ENCODE measurements at regions not wholly inside any gene's neighbourhood (a gene's known extent, or its start where the extent isn't known, plus 50 kb on each side); places are given as distances from the start of the nearest gene placed in this dataset.

DNA sequence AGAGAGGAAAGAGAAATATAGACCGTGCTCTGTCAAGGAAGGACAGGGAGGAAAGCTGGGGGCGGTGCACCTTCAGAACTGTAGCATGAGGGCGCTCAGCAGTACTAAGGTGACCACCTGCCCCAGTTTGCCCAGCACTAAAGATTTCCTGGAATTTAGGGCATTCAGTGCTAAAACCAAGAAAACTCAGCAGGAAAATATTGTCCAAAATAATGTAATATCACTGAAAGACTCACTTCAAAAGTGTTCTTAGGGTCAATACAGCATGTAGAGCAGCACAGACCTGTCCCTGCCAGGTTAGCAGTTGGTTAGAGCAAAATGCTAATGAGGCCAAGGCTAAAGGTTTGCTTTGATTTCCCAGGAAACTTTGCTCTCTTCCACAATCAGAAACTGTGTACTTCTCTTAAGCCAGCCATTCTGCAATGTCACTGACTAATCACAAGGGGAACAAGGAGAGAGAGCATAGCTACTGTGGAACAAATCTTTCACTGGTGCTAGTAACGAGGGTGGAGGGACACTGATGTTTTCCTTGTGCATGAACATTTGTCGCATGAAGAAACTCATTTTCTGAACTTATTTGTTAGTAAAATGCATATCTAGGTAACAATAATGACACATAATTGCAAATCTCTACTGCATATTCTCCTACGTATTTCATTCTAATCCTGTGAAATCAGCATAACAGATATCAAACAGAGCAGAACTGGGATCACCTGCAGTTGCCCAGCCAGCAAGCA lies 53.0 kb upstream of the GRAMD2B start (continued):
- TF ChIP-seq FOSL2 (CRISPR knock-in tag; IDR thresholded peaks at IDR 0.05) (peak; percentile 36; the same call in 1 of the 2 replicates), EED (CRISPR knock-in tag; IDR thresholded peaks at IDR 0.05) (no peak), IKZF4 (CRISPR knock-in tag; IDR thresholded peaks at IDR 0.05; ENCODE audit: borderline replicate concordance, low read depth, not compliant biosample characterization) (no peak), GLI4 (CRISPR knock-in tag; IDR thresholded peaks at IDR 0.05; ENCODE audit: borderline replicate concordance) (no peak), DPF2 (CRISPR knock-in tag; IDR thresholded peaks at IDR 0.05; ENCODE audit: borderline replicate concordance, low read depth) (peak; percentile 29; the same call in 1 of the 2 replicates), ZNF75D (CRISPR knock-in tag; IDR thresholded peaks at IDR 0.05; ENCODE audit: borderline replicate concordance) (no peak), MYNN (CRISPR knock-in tag; IDR thresholded peaks at IDR 0.05; ENCODE audit: low read depth) (no peak), KLF6 (CRISPR knock-in tag; IDR thresholded peaks at IDR 0.05) (no peak), THAP11 (CRISPR knock-in tag; IDR thresholded peaks at IDR 0.05) (peak; percentile 44), ZNF720 (CRISPR knock-in tag; IDR thresholded peaks at IDR 0.05) (no peak), KDM5B (CRISPR knock-in tag; IDR thresholded peaks at IDR 0.05; ENCODE audit: borderline replicate concordance) (no peak), NFKBIZ (CRISPR knock-in tag; IDR thresholded peaks at IDR 0.05) (no peak), ZNF605 (CRISPR knock-in tag; IDR thresholded peaks at IDR 0.05) (no peak), KLF16 (CRISPR knock-in tag; IDR thresholded peaks at IDR 0.05) (no peak), ZSCAN9 (CRISPR knock-in tag; IDR thresholded peaks at IDR 0.05; ENCODE audit: borderline replicate concordance) (0 out of 2 replicates have a peak, but pooled peaks have one; percentile 11)
- TF ChIP-seq, protein P1, sequence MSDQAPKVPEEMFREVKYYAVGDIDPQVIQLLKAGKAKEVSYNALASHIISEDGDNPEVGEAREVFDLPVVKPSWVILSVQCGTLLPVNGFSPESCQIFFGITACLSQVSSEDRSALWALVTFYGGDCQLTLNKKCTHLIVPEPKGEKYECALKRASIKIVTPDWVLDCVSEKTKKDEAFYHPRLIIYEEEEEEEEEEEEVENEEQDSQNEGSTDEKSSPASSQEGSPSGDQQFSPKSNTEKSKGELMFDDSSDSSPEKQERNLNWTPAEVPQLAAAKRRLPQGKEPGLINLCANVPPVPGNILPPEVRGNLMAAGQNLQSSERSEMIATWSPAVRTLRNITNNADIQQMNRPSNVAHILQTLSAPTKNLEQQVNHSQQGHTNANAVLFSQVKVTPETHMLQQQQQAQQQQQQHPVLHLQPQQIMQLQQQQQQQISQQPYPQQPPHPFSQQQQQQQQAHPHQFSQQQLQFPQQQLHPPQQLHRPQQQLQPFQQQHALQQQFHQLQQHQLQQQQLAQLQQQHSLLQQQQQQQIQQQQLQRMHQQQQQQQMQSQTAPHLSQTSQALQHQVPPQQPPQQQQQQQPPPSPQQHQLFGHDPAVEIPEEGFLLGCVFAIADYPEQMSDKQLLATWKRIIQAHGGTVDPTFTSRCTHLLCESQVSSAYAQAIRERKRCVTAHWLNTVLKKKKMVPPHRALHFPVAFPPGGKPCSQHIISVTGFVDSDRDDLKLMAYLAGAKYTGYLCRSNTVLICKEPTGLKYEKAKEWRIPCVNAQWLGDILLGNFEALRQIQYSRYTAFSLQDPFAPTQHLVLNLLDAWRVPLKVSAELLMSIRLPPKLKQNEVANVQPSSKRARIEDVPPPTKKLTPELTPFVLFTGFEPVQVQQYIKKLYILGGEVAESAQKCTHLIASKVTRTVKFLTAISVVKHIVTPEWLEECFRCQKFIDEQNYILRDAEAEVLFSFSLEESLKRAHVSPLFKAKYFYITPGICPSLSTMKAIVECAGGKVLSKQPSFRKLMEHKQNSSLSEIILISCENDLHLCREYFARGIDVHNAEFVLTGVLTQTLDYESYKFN (CRISPR knock-in tag; conservative IDR thresholded peaks at IDR 0.05): peak; percentile 80
- TF ChIP-seq, protein P2, sequence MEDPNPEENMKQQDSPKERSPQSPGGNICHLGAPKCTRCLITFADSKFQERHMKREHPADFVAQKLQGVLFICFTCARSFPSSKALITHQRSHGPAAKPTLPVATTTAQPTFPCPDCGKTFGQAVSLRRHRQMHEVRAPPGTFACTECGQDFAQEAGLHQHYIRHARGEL (CRISPR knock-in tag; IDR thresholded peaks at IDR 0.05): no peak
- TF ChIP-seq, protein P3, sequence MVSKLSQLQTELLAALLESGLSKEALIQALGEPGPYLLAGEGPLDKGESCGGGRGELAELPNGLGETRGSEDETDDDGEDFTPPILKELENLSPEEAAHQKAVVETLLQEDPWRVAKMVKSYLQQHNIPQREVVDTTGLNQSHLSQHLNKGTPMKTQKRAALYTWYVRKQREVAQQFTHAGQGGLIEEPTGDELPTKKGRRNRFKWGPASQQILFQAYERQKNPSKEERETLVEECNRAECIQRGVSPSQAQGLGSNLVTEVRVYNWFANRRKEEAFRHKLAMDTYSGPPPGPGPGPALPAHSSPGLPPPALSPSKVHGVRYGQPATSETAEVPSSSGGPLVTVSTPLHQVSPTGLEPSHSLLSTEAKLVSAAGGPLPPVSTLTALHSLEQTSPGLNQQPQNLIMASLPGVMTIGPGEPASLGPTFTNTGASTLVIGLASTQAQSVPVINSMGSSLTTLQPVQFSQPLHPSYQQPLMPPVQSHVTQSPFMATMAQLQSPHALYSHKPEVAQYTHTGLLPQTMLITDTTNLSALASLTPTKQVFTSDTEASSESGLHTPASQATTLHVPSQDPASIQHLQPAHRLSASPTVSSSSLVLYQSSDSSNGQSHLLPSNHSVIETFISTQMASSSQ (IDR thresholded peaks at IDR 0.05; ENCODE audit: low read depth): peak; percentile 35; the same call in 1 of the 2 replicates
- TF ChIP-seq, protein P3 (CRISPR knock-in tag; IDR thresholded peaks at IDR 0.05; ENCODE audit: borderline replicate concordance): peak; percentile 41; the same call in 1 of the 2 replicates
- TF ChIP-seq, protein P4, sequence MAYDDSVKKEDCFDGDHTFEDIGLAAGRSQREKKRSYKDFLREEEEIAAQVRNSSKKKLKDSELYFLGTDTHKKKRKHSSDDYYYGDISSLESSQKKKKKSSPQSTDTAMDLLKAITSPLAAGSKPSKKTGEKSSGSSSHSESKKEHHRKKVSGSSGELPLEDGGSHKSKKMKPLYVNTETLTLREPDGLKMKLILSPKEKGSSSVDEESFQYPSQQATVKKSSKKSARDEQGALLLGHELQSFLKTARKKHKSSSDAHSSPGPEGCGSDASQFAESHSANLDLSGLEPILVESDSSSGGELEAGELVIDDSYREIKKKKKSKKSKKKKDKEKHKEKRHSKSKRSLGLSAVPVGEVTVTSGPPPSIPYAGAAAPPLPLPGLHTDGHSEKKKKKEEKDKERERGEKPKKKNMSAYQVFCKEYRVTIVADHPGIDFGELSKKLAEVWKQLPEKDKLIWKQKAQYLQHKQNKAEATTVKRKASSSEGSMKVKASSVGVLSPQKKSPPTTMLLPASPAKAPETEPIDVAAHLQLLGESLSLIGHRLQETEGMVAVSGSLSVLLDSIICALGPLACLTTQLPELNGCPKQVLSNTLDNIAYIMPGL (CRISPR knock-in tag; IDR thresholded peaks at IDR 0.05; ENCODE audit: borderline replicate concordance in 1 of 2, low read depth in 1 of 2): peak in 1 of 2 experiments; percentile 48; a peak in 1 of 4 replicates

Measured in HepG2 (cell line).